ENCODE measurements at regions not wholly inside any gene's neighbourhood (a gene's known extent, or its start where the extent isn't known, plus 50 kb on each side); places are given as distances from the start of the nearest gene placed in this dataset.

GRCh38 chr5:113937301-113937700 is 423.8 kb downstream of the YTHDC2 start:
- TF ChIP-seq, protein P1, sequence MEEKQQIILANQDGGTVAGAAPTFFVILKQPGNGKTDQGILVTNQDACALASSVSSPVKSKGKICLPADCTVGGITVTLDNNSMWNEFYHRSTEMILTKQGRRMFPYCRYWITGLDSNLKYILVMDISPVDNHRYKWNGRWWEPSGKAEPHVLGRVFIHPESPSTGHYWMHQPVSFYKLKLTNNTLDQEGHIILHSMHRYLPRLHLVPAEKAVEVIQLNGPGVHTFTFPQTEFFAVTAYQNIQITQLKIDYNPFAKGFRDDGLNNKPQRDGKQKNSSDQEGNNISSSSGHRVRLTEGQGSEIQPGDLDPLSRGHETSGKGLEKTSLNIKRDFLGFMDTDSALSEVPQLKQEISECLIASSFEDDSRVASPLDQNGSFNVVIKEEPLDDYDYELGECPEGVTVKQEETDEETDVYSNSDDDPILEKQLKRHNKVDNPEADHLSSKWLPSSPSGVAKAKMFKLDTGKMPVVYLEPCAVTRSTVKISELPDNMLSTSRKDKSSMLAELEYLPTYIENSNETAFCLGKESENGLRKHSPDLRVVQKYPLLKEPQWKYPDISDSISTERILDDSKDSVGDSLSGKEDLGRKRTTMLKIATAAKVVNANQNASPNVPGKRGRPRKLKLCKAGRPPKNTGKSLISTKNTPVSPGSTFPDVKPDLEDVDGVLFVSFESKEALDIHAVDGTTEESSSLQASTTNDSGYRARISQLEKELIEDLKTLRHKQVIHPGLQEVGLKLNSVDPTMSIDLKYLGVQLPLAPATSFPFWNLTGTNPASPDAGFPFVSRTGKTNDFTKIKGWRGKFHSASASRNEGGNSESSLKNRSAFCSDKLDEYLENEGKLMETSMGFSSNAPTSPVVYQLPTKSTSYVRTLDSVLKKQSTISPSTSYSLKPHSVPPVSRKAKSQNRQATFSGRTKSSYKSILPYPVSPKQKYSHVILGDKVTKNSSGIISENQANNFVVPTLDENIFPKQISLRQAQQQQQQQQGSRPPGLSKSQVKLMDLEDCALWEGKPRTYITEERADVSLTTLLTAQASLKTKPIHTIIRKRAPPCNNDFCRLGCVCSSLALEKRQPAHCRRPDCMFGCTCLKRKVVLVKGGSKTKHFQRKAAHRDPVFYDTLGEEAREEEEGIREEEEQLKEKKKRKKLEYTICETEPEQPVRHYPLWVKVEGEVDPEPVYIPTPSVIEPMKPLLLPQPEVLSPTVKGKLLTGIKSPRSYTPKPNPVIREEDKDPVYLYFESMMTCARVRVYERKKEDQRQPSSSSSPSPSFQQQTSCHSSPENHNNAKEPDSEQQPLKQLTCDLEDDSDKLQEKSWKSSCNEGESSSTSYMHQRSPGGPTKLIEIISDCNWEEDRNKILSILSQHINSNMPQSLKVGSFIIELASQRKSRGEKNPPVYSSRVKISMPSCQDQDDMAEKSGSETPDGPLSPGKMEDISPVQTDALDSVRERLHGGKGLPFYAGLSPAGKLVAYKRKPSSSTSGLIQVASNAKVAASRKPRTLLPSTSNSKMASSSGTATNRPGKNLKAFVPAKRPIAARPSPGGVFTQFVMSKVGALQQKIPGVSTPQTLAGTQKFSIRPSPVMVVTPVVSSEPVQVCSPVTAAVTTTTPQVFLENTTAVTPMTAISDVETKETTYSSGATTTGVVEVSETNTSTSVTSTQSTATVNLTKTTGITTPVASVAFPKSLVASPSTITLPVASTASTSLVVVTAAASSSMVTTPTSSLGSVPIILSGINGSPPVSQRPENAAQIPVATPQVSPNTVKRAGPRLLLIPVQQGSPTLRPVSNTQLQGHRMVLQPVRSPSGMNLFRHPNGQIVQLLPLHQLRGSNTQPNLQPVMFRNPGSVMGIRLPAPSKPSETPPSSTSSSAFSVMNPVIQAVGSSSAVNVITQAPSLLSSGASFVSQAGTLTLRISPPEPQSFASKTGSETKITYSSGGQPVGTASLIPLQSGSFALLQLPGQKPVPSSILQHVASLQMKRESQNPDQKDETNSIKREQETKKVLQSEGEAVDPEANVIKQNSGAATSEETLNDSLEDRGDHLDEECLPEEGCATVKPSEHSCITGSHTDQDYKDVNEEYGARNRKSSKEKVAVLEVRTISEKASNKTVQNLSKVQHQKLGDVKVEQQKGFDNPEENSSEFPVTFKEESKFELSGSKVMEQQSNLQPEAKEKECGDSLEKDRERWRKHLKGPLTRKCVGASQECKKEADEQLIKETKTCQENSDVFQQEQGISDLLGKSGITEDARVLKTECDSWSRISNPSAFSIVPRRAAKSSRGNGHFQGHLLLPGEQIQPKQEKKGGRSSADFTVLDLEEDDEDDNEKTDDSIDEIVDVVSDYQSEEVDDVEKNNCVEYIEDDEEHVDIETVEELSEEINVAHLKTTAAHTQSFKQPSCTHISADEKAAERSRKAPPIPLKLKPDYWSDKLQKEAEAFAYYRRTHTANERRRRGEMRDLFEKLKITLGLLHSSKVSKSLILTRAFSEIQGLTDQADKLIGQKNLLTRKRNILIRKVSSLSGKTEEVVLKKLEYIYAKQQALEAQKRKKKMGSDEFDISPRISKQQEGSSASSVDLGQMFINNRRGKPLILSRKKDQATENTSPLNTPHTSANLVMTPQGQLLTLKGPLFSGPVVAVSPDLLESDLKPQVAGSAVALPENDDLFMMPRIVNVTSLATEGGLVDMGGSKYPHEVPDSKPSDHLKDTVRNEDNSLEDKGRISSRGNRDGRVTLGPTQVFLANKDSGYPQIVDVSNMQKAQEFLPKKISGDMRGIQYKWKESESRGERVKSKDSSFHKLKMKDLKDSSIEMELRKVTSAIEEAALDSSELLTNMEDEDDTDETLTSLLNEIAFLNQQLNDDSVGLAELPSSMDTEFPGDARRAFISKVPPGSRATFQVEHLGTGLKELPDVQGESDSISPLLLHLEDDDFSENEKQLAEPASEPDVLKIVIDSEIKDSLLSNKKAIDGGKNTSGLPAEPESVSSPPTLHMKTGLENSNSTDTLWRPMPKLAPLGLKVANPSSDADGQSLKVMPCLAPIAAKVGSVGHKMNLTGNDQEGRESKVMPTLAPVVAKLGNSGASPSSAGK (IDR thresholded peaks at IDR 0.05): no peak
- no peak for TF ChIP-seq PHB (CRISPR knock-in tag; IDR thresholded peaks at IDR 0.05)
- no peak for TF ChIP-seq ZNF766 (CRISPR knock-in tag; conservative IDR thresholded peaks at IDR 0.05)
- TF ChIP-seq SIN3A (IDR thresholded peaks at IDR 0.05; ENCODE audit: borderline replicate concordance in 2 of 2, control insufficient read depth in 1 of 2, low read depth in 2 of 2, low read length in 2 of 2): no peak
- TF ChIP-seq ZNF263 (CRISPR knock-in tag; IDR thresholded peaks at IDR 0.05; ENCODE audit: borderline replicate concordance): no peak
- H2AFZ ChIP-seq (ENCODE audit: low read depth, low read length): no peak overlapping the region
- ATAC-seq: no peak
- no peak for FAIRE-seq
- H3K9me1 ChIP-seq (ENCODE audit: control insufficient read depth, insufficient read depth, low read length): no peaks in the 10 kb centered on the region
- H3K9ac ChIP-seq (ENCODE audit: insufficient read depth in 1 of 2, low read depth in 2 of 2, low read length in 2 of 2): no peak overlapping the region
- H3K27ac ChIP-seq (ENCODE audit: extremely low read depth, low read depth, low read length): no peak overlapping the region
- no peaks in the 10 kb centered on the region for H3K4me1 ChIP-seq (replicated peaks in 1 of 2; ENCODE audit: control insufficient read depth in 2 of 2, insufficient read depth in 2 of 2, low read length in 2 of 2)
- H3K36me3 ChIP-seq (ENCODE audit: control insufficient read depth, insufficient read depth, low read length): no peaks in the 10 kb centered on the region
- no peak overlapping the region for H3K4me2 ChIP-seq (ENCODE audit: insufficient read depth, low read length)
- H3K4me3 ChIP-seq: no peak overlapping the region
- no peaks in the 10 kb centered on the region; the same call in 1 of the 2 replicates for H3K9me3 ChIP-seq (replicated peaks; ENCODE audit: control insufficient read depth, insufficient read depth, low read depth, low read length)
- no peaks in the 10 kb centered on the region for H3K79me2 ChIP-seq (ENCODE audit: control insufficient read depth, insufficient read depth, low read length)
- no TSS peak for BruUV-seq (replicated peaks)
- 0% methylated on average over 2 of the region's 2 CpGs for WGBS (ENCODE audit: insufficient coverage, low coverage, missing lambda C conversion rate)
- H3K27me3 ChIP-seq (ENCODE audit: control insufficient read depth in 2 of 2, insufficient read depth in 2 of 2, low read length in 2 of 2): no peaks in the 10 kb centered on the region
- CTCF ChIA-PET (ENCODE audit: low intra/inter-chr PET ratio): no interaction called here
- POLR2A ChIA-PET: no interaction called here
- no peaks in the 10 kb centered on the region for H4K20me1 ChIP-seq (replicated peaks; ENCODE audit: control insufficient read depth, insufficient read depth, low read length)
- intact Hi-C loops (cut with micrococcal nuclease): no loop called here
- in situ Hi-C loops (cut with MboI): no loop called here
- DNase-seq (ENCODE audit: extremely low read depth in 1 of 4, low spot score in 3 of 4): no peak
